ENCODE measurements at regions not wholly inside any gene's neighbourhood (a gene's known extent, or its start where the extent isn't known, plus 50 kb on each side); places are given as distances from the start of the nearest gene placed in this dataset.

DNA sequence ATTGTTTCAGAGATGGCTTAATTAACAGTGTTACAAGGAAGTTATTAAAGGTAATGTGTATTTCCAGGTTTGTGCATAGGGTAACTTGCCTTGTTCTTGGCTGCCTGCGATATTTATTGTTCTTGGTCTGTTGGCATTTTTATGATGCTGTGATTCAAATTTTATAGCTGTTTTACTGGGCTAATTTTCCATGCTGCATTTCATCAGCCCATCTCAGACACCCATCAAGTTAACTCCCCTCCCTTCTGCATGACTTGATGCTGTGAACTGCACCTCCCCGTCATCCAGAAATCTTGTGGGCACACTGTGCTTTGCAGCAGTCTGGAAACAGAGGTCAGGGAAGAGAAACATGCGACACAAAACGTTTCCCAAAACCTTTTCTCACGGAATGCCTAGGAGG lies 1049.2 kb downstream of the AACS start:
- TF ChIP-seq, protein P1, sequence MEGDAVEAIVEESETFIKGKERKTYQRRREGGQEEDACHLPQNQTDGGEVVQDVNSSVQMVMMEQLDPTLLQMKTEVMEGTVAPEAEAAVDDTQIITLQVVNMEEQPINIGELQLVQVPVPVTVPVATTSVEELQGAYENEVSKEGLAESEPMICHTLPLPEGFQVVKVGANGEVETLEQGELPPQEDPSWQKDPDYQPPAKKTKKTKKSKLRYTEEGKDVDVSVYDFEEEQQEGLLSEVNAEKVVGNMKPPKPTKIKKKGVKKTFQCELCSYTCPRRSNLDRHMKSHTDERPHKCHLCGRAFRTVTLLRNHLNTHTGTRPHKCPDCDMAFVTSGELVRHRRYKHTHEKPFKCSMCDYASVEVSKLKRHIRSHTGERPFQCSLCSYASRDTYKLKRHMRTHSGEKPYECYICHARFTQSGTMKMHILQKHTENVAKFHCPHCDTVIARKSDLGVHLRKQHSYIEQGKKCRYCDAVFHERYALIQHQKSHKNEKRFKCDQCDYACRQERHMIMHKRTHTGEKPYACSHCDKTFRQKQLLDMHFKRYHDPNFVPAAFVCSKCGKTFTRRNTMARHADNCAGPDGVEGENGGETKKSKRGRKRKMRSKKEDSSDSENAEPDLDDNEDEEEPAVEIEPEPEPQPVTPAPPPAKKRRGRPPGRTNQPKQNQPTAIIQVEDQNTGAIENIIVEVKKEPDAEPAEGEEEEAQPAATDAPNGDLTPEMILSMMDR (conservative IDR thresholded peaks at IDR 0.05; ENCODE audit: low read depth in 2 of 2) = no peak
- TF ChIP-seq POLR2AphosphoS5 (IDR thresholded peaks at IDR 0.05; ENCODE audit: low read depth) = no peak
- TF ChIP-seq, protein P2, sequence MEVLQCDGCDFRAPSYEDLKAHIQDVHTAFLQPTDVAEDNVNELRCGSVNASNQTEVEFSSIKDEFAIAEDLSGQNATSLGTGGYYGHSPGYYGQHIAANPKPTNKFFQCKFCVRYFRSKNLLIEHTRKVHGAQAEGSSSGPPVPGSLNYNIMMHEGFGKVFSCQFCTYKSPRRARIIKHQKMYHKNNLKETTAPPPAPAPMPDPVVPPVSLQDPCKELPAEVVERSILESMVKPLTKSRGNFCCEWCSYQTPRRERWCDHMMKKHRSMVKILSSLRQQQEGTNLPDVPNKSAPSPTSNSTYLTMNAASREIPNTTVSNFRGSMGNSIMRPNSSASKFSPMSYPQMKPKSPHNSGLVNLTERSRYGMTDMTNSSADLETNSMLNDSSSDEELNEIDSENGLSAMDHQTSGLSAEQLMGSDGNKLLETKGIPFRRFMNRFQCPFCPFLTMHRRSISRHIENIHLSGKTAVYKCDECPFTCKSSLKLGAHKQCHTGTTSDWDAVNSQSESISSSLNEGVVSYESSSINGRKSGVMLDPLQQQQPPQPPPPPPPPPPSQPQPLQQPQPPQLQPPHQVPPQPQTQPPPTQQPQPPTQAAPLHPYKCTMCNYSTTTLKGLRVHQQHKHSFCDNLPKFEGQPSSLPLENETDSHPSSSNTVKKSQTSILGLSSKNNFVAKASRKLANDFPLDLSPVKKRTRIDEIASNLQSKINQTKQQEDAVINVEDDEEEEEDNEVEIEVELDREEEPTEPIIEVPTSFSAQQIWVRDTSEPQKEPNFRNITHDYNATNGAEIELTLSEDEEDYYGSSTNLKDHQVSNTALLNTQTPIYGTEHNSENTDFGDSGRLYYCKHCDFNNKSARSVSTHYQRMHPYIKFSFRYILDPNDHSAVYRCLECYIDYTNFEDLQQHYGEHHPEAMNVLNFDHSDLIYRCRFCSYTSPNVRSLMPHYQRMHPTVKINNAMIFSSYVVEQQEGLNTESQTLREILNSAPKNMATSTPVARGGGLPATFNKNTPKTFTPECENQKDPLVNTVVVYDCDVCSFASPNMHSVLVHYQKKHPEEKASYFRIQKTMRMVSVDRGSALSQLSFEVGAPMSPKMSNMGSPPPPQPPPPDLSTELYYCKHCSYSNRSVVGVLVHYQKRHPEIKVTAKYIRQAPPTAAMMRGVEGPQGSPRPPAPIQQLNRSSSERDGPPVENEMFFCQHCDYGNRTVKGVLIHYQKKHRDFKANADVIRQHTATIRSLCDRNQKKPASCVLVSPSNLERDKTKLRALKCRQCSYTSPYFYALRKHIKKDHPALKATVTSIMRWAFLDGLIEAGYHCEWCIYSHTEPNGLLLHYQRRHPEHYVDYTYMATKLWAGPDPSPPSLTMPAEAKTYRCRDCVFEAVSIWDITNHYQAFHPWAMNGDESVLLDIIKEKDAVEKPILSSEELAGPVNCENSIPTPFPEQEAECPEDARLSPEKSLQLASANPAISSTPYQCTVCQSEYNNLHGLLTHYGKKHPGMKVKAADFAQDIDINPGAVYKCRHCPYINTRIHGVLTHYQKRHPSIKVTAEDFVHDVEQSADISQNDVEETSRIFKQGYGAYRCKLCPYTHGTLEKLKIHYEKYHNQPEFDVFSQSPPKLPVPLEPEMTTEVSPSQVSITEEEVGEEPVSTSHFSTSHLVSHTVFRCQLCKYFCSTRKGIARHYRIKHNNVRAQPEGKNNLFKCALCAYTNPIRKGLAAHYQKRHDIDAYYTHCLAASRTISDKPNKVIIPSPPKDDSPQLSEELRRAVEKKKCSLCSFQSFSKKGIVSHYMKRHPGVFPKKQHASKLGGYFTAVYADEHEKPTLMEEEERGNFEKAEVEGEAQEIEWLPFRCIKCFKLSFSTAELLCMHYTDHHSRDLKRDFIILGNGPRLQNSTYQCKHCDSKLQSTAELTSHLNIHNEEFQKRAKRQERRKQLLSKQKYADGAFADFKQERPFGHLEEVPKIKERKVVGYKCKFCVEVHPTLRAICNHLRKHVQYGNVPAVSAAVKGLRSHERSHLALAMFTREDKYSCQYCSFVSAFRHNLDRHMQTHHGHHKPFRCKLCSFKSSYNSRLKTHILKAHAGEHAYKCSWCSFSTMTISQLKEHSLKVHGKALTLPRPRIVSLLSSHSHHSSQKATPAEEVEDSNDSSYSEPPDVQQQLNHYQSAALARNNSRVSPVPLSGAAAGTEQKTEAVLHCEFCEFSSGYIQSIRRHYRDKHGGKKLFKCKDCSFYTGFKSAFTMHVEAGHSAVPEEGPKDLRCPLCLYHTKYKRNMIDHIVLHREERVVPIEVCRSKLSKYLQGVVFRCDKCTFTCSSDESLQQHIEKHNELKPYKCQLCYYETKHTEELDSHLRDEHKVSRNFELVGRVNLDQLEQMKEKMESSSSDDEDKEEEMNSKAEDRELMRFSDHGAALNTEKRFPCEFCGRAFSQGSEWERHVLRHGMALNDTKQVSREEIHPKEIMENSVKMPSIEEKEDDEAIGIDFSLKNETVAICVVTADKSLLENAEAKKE (CRISPR knock-in tag; IDR thresholded peaks at IDR 0.05) = no peak
